H1 (cell line): ENCODE measurements at regions not wholly inside any gene's neighbourhood (a gene's known extent, or its start where the extent isn't known, plus 50 kb on each side); places are given as distances from the start of the nearest gene placed in this dataset.

ENCODE experiments used
- BRCA1 ChIP-seq: IDR thresholded peaks from 2 replicates; pipeline ENCODE4 v1.6.1; 2012; ENCODE audit warnings: low read depth, low read length, improper control_type of control experiment
- CEBPB ChIP-seq: IDR thresholded peaks from 2 replicates; pipeline ENCODE4 v1.6.1; 2012; ENCODE audit warnings: low read depth, low read length
- EZH2 ChIP-seq: fragments of 200-600 bp; sonication (generic); IDR thresholded peaks from 2 replicates; pipeline ENCODE4 v1.7.1; 2012; ENCODE audit warnings: low read depth, mild to moderate bottlenecking, moderate library complexity, low read length, inconsistent platforms; ENCODE audit not compliant: severe bottlenecking
- SP2 ChIP-seq: IDR thresholded peaks from 2 replicates; pipeline ENCODE4 v1.6.1; 2012; ENCODE audit warnings: mild to moderate bottlenecking, low read length, inconsistent platforms
- TF ChIP-seq, protein P1 (sequence below): IDR thresholded peaks from 2 replicates; pipeline ENCODE4 v1.6.1; 2012; ENCODE audit warnings: inconsistent platforms
- TF ChIP-seq, protein P2 (sequence below): IDR thresholded peaks from 2 replicates; pipeline ENCODE4 v1.6.1; 2012; ENCODE audit warnings: low read length, inconsistent platforms

DNA sequence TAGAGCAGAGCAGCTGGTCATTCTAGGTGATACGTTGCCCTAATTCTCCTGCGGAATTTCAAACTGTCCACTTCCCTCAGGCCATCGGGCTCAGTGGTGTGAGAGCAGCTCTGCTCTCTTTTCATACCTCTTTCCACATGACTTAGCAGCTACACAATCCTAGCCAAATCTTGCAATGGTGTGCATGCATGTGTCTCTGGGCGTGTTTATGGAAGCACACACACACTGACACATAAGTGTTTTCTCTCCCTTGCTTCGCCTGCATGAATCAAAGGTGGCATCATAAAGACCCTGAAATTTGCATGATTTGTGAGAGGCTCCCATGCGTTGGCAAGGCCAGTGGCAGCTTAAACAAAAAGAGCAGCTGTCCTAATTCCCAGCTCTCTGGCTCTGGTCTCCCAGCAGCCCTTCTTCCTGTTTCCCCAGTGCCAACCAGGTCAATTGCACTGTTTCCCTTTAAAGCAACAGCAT is 1189.5 kb downstream of the GATA3 start (continued):
- TF ChIP-seq BRCA1 (no peak), CEBPB (no peak), EZH2 (no peak), SP2 (no peak)
- TF ChIP-seq, protein P1, sequence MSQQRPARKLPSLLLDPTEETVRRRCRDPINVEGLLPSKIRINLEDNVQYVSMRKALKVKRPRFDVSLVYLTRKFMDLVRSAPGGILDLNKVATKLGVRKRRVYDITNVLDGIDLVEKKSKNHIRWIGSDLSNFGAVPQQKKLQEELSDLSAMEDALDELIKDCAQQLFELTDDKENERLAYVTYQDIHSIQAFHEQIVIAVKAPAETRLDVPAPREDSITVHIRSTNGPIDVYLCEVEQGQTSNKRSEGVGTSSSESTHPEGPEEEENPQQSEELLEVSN: no peak
- TF ChIP-seq, protein P2, sequence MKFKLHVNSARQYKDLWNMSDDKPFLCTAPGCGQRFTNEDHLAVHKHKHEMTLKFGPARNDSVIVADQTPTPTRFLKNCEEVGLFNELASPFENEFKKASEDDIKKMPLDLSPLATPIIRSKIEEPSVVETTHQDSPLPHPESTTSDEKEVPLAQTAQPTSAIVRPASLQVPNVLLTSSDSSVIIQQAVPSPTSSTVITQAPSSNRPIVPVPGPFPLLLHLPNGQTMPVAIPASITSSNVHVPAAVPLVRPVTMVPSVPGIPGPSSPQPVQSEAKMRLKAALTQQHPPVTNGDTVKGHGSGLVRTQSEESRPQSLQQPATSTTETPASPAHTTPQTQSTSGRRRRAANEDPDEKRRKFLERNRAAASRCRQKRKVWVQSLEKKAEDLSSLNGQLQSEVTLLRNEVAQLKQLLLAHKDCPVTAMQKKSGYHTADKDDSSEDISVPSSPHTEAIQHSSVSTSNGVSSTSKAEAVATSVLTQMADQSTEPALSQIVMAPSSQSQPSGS: no peak
- TF ChIP-seq, all 59 proteins: peak for 0
